ENCODE measurements at regions not wholly inside any gene's neighbourhood (a gene's known extent, or its start where the extent isn't known, plus 50 kb on each side); places are given as distances from the start of the nearest gene placed in this dataset.

- no peak overlapping the region for H3K4me3 ChIP-seq (ENCODE audit: low read depth, low read length)
- no peak for DNase-seq (ENCODE audit: low read depth)
Measured at GRCh38 chr14:97353102-97353501, 555.9 kb downstream of the VRK1 start.

GRCh38 chr14:97354119-97354722 lies 557.0 kb downstream of the VRK1 start:
- no peak overlapping the region for H3K4me3 ChIP-seq (ENCODE audit: low read depth, low read length)
- no peak for DNase-seq (ENCODE audit: low read depth)

GRCh38 chr14:97359341-97359740 lies 562.2 kb downstream of the VRK1 start:
- H3K4me3 ChIP-seq (ENCODE audit: low read depth, low read length), result no peak overlapping the region
- DNase-seq (ENCODE audit: low read depth), result no peak

- no peak for DNase-seq (ENCODE audit: low read depth)
- H3K4me3 ChIP-seq (ENCODE audit: low read depth, low read length), result no peak overlapping the region
Measured at GRCh38 chr14:97361181-97361580, 564.0 kb downstream of the VRK1 start.

GRCh38 chr14:97361958-97362357 lies 564.8 kb downstream of the VRK1 start:
- no peak overlapping the region for H3K4me3 ChIP-seq (ENCODE audit: low read depth, low read length)
- no peak for DNase-seq (ENCODE audit: low read depth)

GRCh38 chr14:97366400-97366799 lies 569.2 kb downstream of the VRK1 start:
- DNase-seq (ENCODE audit: low read depth), result no peak
- no peak overlapping the region for H3K4me3 ChIP-seq (ENCODE audit: low read depth, low read length)

- DNase-seq (ENCODE audit: low read depth), result no peak
- no peak overlapping the region for H3K4me3 ChIP-seq (ENCODE audit: low read depth, low read length)
Measured at GRCh38 chr14:97367278-97367677, 570.1 kb downstream of the VRK1 start.

GRCh38 chr14:97368049-97368448 lies 570.9 kb downstream of the VRK1 start:
- H3K4me3 ChIP-seq (ENCODE audit: low read depth, low read length), result no peak overlapping the region
- DNase-seq (ENCODE audit: low read depth), result no peak

- DNase-seq (ENCODE audit: low read depth), result no peak
Measured at GRCh38 chr14:97368900-97369564, 571.9 kb downstream of the VRK1 start.

GRCh38 chr14:97369901-97370300 lies 572.7 kb downstream of the VRK1 start:
- no peak overlapping the region for H3K4me3 ChIP-seq (ENCODE audit: low read depth, low read length)
- DNase-seq (ENCODE audit: low read depth), result no peak

More at GRCh38 chr14:97368900-97369564, 571.9 kb downstream of the VRK1 start:
- H3K4me3 ChIP-seq (ENCODE audit: low read depth, low read length), result no peak overlapping the region

- H3K4me3 ChIP-seq (ENCODE audit: low read depth, low read length), result no peak overlapping the region
Measured at GRCh38 chr14:97376310-97376709, 579.1 kb downstream of the VRK1 start.

GRCh38 chr14:97377550-97377949 lies 580.4 kb downstream of the VRK1 start:
- DNase-seq (ENCODE audit: low read depth), result no peak
- H3K4me3 ChIP-seq (ENCODE audit: low read depth, low read length), result no peak overlapping the region

More at GRCh38 chr14:97376310-97376709, 579.1 kb downstream of the VRK1 start:
- no peak for DNase-seq (ENCODE audit: low read depth)

GRCh38 chr14:97379091-97379531 lies 581.9 kb downstream of the VRK1 start:
- no peak for DNase-seq (ENCODE audit: low read depth)
- H3K4me3 ChIP-seq (ENCODE audit: low read depth, low read length), result no peak overlapping the region

- no peak for DNase-seq (ENCODE audit: low read depth)
- H3K4me3 ChIP-seq (ENCODE audit: low read depth, low read length), result no peak overlapping the region
Measured at GRCh38 chr14:97380539-97380941, 583.4 kb downstream of the VRK1 start.

GRCh38 chr14:97381309-97381708 lies 584.1 kb downstream of the VRK1 start:
- no peak for DNase-seq (ENCODE audit: low read depth)
- no peak overlapping the region for H3K4me3 ChIP-seq (ENCODE audit: low read depth, low read length)

- DNase-seq (ENCODE audit: low read depth), result no peak
- H3K4me3 ChIP-seq (ENCODE audit: low read depth, low read length), result no peak overlapping the region
Measured at GRCh38 chr14:97382616-97383226, 585.5 kb downstream of the VRK1 start.

GRCh38 chr14:97385727-97386126 lies 588.5 kb downstream of the VRK1 start:
- H3K4me3 ChIP-seq (ENCODE audit: low read depth, low read length), result no peak overlapping the region
- DNase-seq (ENCODE audit: low read depth), result no peak

GRCh38 chr14:97387252-97387874 lies 590.2 kb downstream of the VRK1 start:
- no peak overlapping the region for H3K4me3 ChIP-seq (ENCODE audit: low read depth, low read length)
- no peak for DNase-seq (ENCODE audit: low read depth)

- no peak overlapping the region for H3K4me3 ChIP-seq (ENCODE audit: low read depth, low read length)
Measured at GRCh38 chr14:97388408-97388807, 591.2 kb downstream of the VRK1 start.

GRCh38 chr14:97390096-97390724 lies 593.0 kb downstream of the VRK1 start:
- no peak overlapping the region for H3K4me3 ChIP-seq (ENCODE audit: low read depth, low read length)
- DNase-seq (ENCODE audit: low read depth), result no peak

More at GRCh38 chr14:97388408-97388807, 591.2 kb downstream of the VRK1 start:
- DNase-seq (ENCODE audit: low read depth), result no peak
